NCI-H748 (cell line): ENCODE measurements at regions not wholly inside any gene's neighbourhood (a gene's known extent, or its start where the extent isn't known, plus 50 kb on each side); places are given as distances from the start of the nearest gene placed in this dataset.
"Not testable (repeated sequence)": the region's sequence is repeated elsewhere in the genome, so short reads cannot be mapped to it uniquely, and the experiment has no call there.

Experiments
- DNase-seq: peaks from one replicate; lab custom pipeline; 2025; ENCODE audit not compliant: unreplicated experiment; lab: John Stamatoyannopoulos, UW

DNA sequence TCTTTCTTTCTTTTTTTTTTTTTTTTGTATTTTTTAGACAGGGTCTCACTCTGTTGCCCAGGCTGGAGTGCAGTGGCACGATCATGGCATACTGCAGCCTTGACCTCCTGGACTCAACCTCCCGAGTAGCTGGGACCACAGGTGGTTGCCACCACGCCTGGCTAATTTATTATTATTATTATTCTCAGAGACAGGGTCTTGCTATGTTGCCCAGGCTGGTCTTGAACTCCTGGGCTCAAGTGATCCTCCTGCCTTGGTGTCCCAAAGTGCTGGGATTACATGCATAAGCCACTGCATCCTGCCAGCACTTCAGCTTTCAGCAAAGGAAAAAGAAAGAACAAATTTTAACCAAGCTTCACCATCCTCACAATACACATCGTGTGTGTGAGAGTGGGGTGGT, 97.9 kb upstream of the SERBP1 start:
- no peak for DNase-seq

GRCh38 chr1:67530071-67530470, 99.9 kb upstream of the SERBP1 start:
- no peak for DNase-seq

GRCh38 chr1:67532452-67533216, 102.4 kb upstream of the SERBP1 start:
- peak; percentile 71 for DNase-seq

- peak; percentile 29 for DNase-seq
These were observed 104.4 kb upstream of the SERBP1 start for GRCh38 chr1:67534627-67535065.

- DNase-seq, result peak; percentile 58
These were observed 105.3 kb upstream of the SERBP1 start for GRCh38 chr1:67535474-67535873.

DNA sequence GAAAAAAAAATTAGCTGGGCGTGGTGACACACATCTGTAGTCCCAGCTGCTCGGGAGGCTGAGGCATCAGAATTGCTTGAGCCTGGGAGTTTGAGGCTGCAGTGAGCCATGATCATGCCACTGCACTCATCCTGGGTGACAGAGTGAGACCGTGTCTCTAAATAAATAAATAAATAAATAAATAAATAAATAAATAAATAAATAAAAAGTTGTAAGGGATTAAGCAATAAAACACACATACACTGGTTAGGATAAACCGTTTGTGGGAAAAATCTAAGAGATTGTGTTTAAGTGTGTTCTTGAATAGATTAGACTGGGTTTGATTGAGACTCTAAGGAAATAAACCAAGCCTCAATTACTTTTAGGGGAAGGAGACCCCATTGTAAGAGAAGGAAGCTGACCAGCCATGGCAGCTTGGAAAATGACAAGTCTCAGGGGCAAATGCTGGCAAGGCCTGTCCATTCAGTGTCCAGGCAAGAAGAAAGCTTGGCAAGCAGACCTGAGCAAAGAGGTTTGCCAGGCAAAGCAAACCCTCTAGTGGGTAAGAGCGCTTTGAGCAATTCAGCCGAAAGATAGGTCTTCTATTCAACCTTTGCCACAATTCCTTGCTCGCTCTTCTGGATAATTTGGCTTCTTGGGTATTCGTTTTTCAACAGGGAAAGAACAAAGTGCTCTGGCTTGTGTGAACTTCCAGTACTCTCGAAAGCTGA, 106.9 kb upstream of the SERBP1 start:
- no peak for DNase-seq

GRCh38 chr1:67537667-67538018, 107.4 kb upstream of the SERBP1 start:
- DNase-seq, result no peak

DNA sequence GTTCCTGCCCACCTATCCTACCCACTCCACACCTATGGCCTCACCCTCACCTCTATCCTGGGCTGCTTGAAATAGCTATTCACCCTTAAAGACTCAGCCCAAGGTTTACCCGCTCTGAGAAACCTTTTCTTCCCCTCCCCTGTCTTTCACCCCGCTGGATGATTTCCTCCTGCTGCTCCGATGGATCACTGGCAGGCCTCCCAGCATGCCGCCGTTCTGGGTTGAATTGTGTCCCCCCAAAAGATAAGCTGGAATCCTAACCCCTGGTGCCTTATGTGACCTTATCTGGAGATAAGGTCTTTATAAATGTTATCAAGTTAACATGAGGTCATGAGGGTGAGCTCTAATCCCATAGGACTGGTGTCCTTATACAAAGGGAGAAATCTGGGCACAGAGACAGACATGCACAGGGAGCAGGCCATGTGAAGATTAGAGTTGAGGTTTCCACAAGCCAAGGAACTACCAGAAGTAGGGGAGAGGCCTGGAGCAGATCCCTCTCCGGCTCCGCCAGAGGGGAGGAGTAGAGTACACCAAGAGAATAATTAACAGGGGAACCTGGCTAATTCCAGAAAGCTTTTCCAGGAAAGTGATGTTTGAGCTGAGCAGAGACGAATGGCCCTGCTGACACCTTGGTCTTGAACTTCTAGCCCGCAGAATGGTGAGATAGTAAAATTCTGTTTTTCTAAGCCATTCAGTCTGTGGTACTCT, 110.0 kb upstream of the SERBP1 start:
- DNase-seq, result no peak

DNA sequence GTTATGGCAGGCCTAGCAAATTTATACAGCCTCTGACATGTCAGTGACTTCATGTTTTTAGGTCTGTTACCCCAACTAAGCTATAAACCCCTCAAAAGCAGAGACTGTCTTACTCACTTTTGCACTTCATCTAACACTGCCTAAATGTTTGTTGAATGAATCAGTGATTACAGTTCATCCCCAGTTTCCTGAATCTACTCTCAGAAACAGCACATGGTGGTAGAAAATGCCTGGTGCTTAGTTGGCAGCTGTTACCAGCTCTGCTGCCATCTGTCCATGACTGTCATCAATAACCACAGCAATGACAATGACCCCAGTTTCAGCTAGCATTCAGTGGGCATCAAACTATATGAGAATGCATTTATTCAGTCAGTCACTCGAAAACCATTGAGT, 110.5 kb upstream of the SERBP1 start:
- DNase-seq, result no peak

DNA sequence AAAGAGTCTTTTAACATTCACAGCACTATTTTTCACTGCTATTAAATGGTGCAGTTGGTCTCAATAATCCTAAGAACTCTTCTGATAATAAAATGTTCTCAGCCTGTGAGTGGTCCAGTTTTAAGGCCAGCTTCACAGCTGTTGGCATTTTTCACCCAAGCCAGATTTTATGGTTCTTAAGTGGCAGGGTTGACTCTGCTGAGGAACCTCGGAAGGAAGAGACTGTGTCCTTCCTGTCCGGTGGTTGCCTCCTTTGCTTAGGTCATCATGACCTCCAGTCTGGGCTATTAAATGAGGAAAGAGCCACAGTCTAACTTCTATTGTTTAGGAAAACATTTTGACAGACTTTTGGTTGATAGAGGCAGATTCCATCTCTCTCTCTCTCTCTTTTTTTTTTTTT, 112.5 kb upstream of the SERBP1 start:
- DNase-seq, result no peak

DNA sequence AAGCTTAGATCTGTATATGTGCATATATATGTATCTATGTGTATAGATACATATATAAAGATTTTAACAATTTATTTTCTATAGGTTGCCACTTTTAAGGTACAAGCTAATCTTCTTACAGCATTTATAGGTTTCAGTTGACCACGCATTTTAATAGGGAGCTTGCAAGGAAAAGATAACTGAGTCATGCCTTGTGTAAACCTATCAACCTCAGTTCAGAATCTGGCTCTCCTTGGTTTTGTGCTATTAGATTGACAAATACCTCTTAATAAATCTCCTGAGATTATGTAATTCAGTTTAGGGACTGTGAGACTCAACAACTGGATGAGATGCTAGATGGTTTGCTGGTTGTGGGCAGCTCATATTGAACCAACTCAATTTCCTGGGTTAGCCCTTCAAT, 114.7 kb upstream of the SERBP1 start:
- DNase-seq, result no peak

DNA sequence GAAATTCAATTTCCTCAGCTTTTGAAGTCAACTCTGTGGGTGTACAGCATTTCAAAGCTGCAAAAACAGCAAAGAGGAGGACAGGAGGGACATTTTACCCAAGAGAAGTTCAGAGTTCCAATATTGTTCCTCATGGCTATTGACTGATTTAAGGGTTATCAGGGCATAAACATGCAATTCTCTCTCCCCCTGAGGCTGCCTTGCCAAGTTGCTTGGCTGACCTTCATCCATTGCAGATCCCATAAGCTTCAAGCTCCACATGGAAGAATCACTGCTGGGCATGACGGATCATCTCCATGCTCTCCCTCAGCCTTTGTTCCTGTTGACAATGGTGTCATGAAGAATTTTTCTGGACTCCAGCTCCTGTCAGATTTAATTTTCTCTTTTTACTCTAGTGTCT, 115.2 kb upstream of the SERBP1 start:
- DNase-seq, result no peak

DNA sequence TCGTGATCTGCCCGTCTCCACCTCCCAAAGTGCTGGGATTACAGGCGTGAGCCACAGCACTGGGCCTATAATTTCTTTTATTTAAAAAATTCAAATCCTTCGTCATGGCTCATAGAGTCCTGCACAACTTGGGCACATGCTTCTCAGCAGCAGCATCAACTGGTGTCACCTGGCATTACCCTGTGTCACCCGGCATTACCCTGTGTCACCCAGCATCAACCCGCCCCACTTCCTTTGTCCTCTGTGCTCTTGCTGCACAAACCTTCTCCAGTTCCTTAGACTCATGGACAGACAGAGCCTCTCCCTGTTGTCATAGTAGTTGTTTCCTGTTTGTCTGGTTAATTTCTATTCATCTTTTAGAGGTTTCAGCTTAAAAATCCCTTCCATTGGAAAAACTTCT, 121.2 kb upstream of the SERBP1 start:
- no peak for DNase-seq

DNA sequence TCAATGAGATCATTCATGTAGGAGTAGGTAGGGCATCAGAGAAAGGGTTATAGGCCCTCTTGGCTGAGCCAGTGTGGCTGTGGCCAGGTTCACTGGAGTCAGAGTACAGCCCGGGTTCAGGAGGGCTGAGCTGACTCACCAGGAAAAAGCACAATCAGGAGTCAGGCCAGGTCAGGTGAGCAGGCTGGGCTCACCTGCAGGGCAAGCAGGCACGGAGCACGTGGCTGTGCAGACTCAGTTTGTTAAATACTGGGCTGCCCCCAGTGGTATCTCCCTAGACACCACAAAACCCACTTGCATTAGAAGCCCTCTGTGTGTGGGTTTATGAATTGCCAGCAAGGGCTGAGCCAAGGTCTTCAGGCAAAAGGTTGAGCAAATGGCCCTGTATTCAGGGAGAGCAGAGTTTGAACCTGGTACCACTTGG, 122.1 kb upstream of the SERBP1 start:
- no peak for DNase-seq

GRCh38 chr1:67554204-67554603, 124.0 kb upstream of the SERBP1 start:
- not testable (repeated sequence) for DNase-seq

- peak; percentile 39 for DNase-seq
These were observed 125.5 kb upstream of the SERBP1 start for GRCh38 chr1:67555461-67556296.

GRCh38 chr1:67556297-67556900, 126.2 kb upstream of the SERBP1 start:
- no peak for DNase-seq

DNA sequence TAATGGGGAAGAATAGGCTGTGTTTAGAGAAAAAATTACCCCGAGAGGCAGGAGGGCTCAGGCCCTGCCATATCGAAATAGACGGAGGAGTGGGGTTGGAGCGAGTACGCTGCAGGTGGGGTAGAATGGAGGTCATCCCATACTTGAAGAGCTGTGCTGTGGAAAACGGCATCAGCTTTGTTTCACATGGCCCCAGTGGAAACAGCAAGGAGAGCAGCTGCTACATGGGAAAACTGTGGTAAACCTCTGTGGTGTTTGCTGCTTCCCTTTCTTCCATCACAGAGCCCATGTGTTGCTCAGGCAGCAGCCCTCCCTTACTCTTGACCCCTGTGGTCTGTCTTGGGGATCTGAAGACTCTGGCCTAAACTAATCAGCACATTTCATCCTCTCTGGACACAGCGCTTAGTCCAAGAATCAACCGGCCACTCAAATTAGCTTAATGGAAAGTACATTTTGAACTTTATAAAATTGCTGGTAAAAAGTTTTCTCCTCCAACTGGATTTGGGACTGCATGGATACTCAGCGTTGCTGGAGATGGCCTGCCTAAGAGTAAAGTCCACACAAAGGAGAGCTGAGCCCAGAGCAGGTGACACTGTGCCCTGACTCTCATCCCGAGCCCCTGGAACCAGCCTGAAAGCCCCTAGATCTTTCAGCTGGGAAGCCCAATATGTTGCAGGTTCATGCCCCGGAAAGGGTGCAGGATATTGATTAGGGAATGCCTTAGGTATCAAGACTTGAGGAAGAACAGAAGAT, 127.1 kb upstream of the GADD45A start:
- no peak for DNase-seq

GRCh38 chr1:67558449-67559193, 126.4 kb upstream of the GADD45A start:
- DNase-seq, result no peak
